ENCODE measurements at regions not wholly inside any gene's neighbourhood (a gene's known extent, or its start where the extent isn't known, plus 50 kb on each side); places are given as distances from the start of the nearest gene placed in this dataset.

DNA sequence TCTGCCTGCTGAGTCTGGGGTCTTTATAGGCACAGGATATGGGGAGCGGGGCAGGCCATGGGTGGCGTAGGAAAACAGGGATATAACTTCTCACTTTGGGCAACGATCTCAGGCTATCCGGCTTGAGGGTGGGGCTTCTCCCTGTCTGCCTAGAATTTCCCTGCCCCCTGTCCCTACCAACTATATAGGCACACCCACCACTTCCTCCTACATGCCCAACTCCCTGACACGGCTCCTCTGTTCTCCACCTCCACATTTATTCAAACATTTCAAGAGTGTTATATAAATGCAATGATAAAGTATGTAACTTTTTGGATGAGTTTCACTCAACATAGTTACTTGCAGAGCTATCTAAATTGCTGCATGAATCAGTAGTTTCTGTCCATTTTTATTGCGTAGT lies 363.2 kb upstream of the RORB start:
- no peak for TF ChIP-seq POLR2A (IDR thresholded peaks at IDR 0.05)
- TF ChIP-seq, protein P1, sequence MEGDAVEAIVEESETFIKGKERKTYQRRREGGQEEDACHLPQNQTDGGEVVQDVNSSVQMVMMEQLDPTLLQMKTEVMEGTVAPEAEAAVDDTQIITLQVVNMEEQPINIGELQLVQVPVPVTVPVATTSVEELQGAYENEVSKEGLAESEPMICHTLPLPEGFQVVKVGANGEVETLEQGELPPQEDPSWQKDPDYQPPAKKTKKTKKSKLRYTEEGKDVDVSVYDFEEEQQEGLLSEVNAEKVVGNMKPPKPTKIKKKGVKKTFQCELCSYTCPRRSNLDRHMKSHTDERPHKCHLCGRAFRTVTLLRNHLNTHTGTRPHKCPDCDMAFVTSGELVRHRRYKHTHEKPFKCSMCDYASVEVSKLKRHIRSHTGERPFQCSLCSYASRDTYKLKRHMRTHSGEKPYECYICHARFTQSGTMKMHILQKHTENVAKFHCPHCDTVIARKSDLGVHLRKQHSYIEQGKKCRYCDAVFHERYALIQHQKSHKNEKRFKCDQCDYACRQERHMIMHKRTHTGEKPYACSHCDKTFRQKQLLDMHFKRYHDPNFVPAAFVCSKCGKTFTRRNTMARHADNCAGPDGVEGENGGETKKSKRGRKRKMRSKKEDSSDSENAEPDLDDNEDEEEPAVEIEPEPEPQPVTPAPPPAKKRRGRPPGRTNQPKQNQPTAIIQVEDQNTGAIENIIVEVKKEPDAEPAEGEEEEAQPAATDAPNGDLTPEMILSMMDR (IDR thresholded peaks at IDR 0.05): no peak

Measured in body of pancreas (tissue), 4 donors.